ENCODE measurements at regions not wholly inside any gene's neighbourhood (a gene's known extent, or its start where the extent isn't known, plus 50 kb on each side); places are given as distances from the start of the nearest gene placed in this dataset.

DNA sequence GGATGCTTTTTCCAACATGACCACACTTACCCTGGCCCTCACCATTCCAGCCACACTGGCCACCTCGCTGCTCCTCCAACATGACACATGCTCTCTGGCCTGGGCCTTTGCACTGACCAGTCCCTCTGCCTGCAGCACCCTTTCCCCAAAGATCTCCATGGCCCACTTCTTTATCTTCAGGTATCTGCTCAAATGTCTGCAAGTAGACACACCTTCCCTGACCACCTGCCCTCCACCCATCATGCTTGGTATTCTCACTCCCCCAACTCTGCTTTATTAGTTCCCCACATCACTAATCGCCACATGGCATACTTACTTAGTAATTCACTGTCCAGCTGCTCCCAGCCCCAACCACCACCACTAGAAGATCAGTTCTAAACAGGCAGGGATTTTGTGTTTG lies 214.2 kb downstream of the BCL11A start:
- ATAC-seq (no peak), DNase-seq (no peak)
- WGBS, 2 donors: 83 to 92% methylated on average over 2 of the region's 2 CpGs
- Histone ChIP-seq H3K36me3 (no peaks in the 10 kb centered on the region), H3K27ac (no peak overlapping the region), H3K4me3 (no peak overlapping the region), H3K4me1 (peaks cover 0 to 20% (median 0%) of the 10 kb centered on the region in 9 donors), H3K9me3 (no peaks in the 10 kb centered on the region), H3K27me3 (no peaks in the 10 kb centered on the region)
- TF ChIP-seq, protein P1, sequence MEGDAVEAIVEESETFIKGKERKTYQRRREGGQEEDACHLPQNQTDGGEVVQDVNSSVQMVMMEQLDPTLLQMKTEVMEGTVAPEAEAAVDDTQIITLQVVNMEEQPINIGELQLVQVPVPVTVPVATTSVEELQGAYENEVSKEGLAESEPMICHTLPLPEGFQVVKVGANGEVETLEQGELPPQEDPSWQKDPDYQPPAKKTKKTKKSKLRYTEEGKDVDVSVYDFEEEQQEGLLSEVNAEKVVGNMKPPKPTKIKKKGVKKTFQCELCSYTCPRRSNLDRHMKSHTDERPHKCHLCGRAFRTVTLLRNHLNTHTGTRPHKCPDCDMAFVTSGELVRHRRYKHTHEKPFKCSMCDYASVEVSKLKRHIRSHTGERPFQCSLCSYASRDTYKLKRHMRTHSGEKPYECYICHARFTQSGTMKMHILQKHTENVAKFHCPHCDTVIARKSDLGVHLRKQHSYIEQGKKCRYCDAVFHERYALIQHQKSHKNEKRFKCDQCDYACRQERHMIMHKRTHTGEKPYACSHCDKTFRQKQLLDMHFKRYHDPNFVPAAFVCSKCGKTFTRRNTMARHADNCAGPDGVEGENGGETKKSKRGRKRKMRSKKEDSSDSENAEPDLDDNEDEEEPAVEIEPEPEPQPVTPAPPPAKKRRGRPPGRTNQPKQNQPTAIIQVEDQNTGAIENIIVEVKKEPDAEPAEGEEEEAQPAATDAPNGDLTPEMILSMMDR (IDR thresholded peaks at IDR 0.05): no peak
- intact Hi-C loops (cut with DNase I): loop anchor here in 7 of 10 donors (5.0 to 10.0 kb wide), 4 partner anchors 66 to 216 kb away; partner anchors contain the start of gene BCL11A (in 6 of the 7)

DNA sequence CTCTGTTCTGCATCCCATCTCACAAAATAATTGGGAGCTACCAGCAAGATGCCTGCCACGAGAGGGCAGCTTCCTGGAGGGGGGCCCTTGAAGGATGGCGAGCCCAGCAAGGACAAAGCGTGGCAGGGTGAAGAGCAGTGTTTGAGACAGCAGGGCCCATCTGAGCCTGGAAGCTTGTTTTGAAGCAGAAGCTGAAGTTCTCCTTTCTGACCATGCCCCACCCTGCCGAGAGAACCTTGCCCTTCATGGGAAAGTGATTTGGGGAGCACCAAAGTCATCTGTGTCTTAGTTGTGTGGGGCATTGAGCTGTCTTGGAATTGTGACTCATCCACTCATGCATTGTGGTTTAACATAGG lies 216.3 kb downstream of the BCL11A start:
- TF ChIP-seq, protein P1 (IDR thresholded peaks at IDR 0.05): peak in 7 of 9 donors; percentile 14 to 49 (median 36)
- intact Hi-C loops (cut with DNase I): loop anchor here in 9 of 10 donors (2.0 to 10.0 kb wide), 6 partner anchors 68 to 218 kb away; partner anchors contain the start of gene BCL11A (in 6 of the 9)
- peaks cover 0 to 20% (median 0%) of the 10 kb centered on the region in 9 donors for H3K4me1 ChIP-seq
- no peaks in the 10 kb centered on the region for H3K27me3 ChIP-seq
- no peak overlapping the region for H3K4me3 ChIP-seq
- no peak overlapping the region for H3K27ac ChIP-seq
- H3K36me3 ChIP-seq: no peaks in the 10 kb centered on the region
- 47 to 67% methylated on average over 4 of the region's 4 CpGs for WGBS, 2 donors
- H3K9me3 ChIP-seq: no peaks in the 10 kb centered on the region
- DNase-seq: peak in 1 of 2 donors; percentile 47
- ATAC-seq: peak in 7 of 8 donors; percentile 47 to 75 (median 69)

DNA sequence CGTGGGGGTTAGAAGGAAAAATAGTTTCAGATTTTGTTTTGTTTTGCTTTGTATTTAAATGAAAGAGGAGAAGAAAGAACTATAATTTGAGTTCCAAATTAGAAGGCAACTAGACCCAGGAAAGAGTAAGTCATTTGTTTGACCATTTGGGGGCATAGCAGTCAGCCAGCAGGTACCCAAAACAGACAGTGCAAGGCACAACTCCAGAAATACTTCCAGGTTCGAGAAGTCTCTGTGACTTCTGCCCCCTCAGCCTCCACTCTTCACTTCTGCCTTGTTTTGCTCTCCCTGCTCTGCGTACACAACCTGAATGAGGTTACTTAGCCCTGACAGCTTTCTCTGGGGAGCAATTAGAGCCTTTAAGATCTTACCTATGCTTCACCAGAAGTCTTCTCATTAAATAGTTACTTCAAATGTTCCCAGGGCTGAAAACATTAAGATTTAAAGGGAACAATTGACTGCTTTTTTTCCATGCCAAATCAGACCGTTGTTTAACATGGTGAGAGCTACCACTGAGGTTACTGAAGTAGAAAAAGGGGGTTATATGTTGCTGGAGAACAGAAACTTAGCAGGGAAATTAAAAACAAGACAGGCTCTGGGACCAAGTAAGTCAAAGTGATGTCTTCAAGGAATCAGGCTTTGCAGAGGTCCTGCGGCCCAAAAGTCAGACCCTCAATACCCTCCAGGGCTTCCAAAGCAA lies 216.9 kb downstream of the BCL11A start:
- intact Hi-C loops (cut with DNase I): loop anchor here in 9 of 10 donors (2.0 to 10.0 kb wide), 6 partner anchors 68 to 218 kb away; partner anchors contain the start of gene BCL11A (in 6 of the 9)
- ATAC-seq (peak in 4 of 8 donors; percentile 14 to 69 (median 36)), DNase-seq (no peak)
- no peaks in the 10 kb centered on the region for H3K27me3 ChIP-seq
- 65 to 71% methylated on average over 5 of the region's 5 CpGs for WGBS, 2 donors
- peaks cover 0 to 20% (median 0%) of the 10 kb centered on the region in 9 donors for H3K4me1 ChIP-seq
- H3K27ac ChIP-seq: no peak overlapping the region
- TF ChIP-seq, protein P1 (IDR thresholded peaks at IDR 0.05): no peak
- no peaks in the 10 kb centered on the region for H3K9me3 ChIP-seq
- H3K4me3 ChIP-seq: no peak overlapping the region
- H3K36me3 ChIP-seq: no peaks in the 10 kb centered on the region

DNA sequence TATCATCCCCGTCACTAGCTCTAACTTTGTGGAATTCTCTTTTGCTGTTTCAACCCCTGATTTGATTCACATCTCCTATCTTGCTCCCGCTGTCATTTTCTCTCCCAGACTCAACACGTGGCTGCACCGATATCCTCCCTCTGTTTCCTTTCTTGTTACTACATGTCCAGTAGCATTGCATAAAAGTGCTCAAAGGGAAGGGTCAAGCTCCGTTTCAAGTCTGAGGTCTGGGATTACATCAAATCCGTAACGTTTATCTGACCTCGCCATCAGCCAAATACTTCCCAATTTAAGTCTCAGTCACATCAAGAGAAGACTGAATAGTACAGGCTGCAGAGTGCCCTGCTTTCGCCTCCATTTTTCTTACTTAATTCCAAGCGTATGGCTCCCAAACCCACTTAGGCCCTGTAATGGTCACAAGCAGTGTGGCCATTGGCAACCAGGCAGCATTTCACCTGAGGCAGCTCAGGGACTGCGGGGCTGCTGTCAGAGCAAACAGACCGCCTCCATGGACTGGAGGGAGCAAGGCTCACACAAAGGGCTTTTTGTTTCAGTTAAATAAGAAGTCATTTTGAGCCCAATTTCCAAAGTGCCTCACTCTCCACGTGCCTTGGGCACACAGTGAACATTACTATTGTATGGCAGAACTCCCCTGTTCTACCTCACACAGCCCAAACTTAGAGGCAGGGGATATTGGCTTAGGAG lies 217.8 kb downstream of the BCL11A start:
- H3K27ac ChIP-seq: no peak overlapping the region
- TF ChIP-seq, protein P1 (IDR thresholded peaks at IDR 0.05): no peak
- no peak for DNase-seq
- no peaks in the 10 kb centered on the region for H3K36me3 ChIP-seq
- intact Hi-C loops (cut with DNase I): loop anchor here in 9 of 10 donors (2.0 to 10.0 kb wide), 6 partner anchors 69 to 219 kb away; partner anchors contain the start of gene BCL11A (in 6 of the 9)
- H3K9me3 ChIP-seq: no peaks in the 10 kb centered on the region
- no peak overlapping the region for H3K4me3 ChIP-seq
- 64 to 72% methylated on average over 13 of the region's 13 CpGs for WGBS, 2 donors
- peaks cover 0 to 20% (median 0%) of the 10 kb centered on the region in 9 donors for H3K4me1 ChIP-seq
- ATAC-seq: no peak
- H3K27me3 ChIP-seq: no peaks in the 10 kb centered on the region

All from heart right ventricle (tissue), 16 donors.